ENCODE measurements at regions not wholly inside any gene's neighbourhood (a gene's known extent, or its start where the extent isn't known, plus 50 kb on each side); places are given as distances from the start of the nearest gene placed in this dataset.

GRCh38 chr2:7887441-7887840 is 794.4 kb upstream of the ID2 start:
- Mint-ChIP-seq H3K27ac (no peak overlapping the region), H3K4me3 (no peak overlapping the region), H3K27me3 (ENCODE audit: insufficient read depth, low read depth) (peaks cover 3% of the 10 kb centered on the region), H3K4me1 (peaks cover 15% of the 10 kb centered on the region), H3K36me3 (peaks cover 3% of the 10 kb centered on the region), H3K9me3 (peaks cover 23% of the 10 kb centered on the region)
- H2AFZ ChIP-seq (replicated peaks) = no peak overlapping the region
- H3F3A ChIP-seq (ENCODE audit: low read depth) = no peaks in the 10 kb centered on the region
- H3K27ac ChIP-seq = no peak overlapping the region
- H3K4me2 ChIP-seq = no peak overlapping the region
- H4K20me1 ChIP-seq (ENCODE audit: low read depth) = no peaks in the 10 kb centered on the region
- no peak overlapping the region for H3K4me3 ChIP-seq
- TF ChIP-seq EZH2phosphoT487 (IDR thresholded peaks at IDR 0.05) (no peak), EZH2 (IDR thresholded peaks at IDR 0.05) (no peak), CTCF (IDR thresholded peaks at IDR 0.05) (no peak)
- peaks cover 9% of the 10 kb centered on the region for H3K4me1 ChIP-seq
- no peaks in the 10 kb centered on the region for H3K79me2 ChIP-seq (ENCODE audit: low read depth)
- H3K27me3 ChIP-seq = peaks cover 8% of the 10 kb centered on the region
- no peaks in the 10 kb centered on the region for H3K9me3 ChIP-seq (ENCODE audit: low read depth)
- no peak for DNase-seq (ENCODE audit: low spot score)
- H3K36me3 ChIP-seq = no peaks in the 10 kb centered on the region
- H3K9ac ChIP-seq = no peak overlapping the region

- Histone ChIP-seq H3F3A (ENCODE audit: low read depth) (no peaks in the 10 kb centered on the region), H3K4me2 (no peak overlapping the region), H3K9ac (no peak overlapping the region), H3K79me2 (ENCODE audit: low read depth) (no peaks in the 10 kb centered on the region), H3K9me3 (ENCODE audit: low read depth) (no peaks in the 10 kb centered on the region), H2AFZ (replicated peaks) (no peak overlapping the region), H3K27ac (no peak overlapping the region), H3K27me3 (peaks cover 8% of the 10 kb centered on the region), H3K36me3 (no peaks in the 10 kb centered on the region), H3K4me3 (no peak overlapping the region), H4K20me1 (ENCODE audit: low read depth) (no peaks in the 10 kb centered on the region), H3K4me1 (peaks cover 9% of the 10 kb centered on the region)
- Mint-ChIP-seq H3K4me3 (no peak overlapping the region), H3K27me3 (ENCODE audit: insufficient read depth, low read depth) (peaks cover 5% of the 10 kb centered on the region), H3K9me3 (peaks cover 25% of the 10 kb centered on the region), H3K36me3 (peaks cover 3% of the 10 kb centered on the region), H3K27ac (no peak overlapping the region), H3K4me1 (peaks cover 15% of the 10 kb centered on the region)
- no peak for DNase-seq (ENCODE audit: low spot score)
- TF ChIP-seq EZH2phosphoT487 (IDR thresholded peaks at IDR 0.05) (no peak), CTCF (IDR thresholded peaks at IDR 0.05) (no peak), EZH2 (IDR thresholded peaks at IDR 0.05) (no peak)
Measured at GRCh38 chr2:7888876-7889275, 793.0 kb upstream of the ID2 start.

DNA sequence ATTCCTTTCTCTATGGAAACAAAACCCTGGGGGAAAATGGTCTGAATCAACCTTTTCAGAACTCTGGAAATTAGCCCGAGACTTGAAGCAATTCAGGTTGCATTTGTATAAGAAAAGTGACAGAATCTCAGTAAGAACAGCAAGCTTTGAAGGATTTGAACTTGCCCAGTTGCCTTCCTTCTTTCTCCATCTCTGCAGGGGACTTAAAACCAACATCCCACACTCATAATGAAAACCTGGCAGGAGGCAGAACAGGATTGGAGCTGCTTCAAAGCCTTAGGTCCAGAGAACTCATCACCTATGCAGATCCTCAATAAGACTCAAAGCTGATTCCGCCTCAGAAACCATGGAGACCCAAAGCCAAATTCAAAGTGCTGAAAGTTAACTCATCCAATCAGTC is 790.5 kb upstream of the ID2 start:
- no peak overlapping the region for H3K27ac ChIP-seq
- peaks cover 8% of the 10 kb centered on the region for H3K27me3 ChIP-seq
- H2AFZ ChIP-seq (replicated peaks) = no peak overlapping the region
- Mint-ChIP-seq H3K36me3 (peaks cover 3% of the 10 kb centered on the region), H3K9me3 (peaks cover 28% of the 10 kb centered on the region), H3K4me1 (peaks cover 15% of the 10 kb centered on the region), H3K27ac (no peak overlapping the region), H3K27me3 (ENCODE audit: insufficient read depth, low read depth) (peaks cover 5% of the 10 kb centered on the region), H3K4me3 (no peak overlapping the region)
- TF ChIP-seq EZH2phosphoT487 (IDR thresholded peaks at IDR 0.05) (no peak), CTCF (IDR thresholded peaks at IDR 0.05) (no peak), EZH2 (IDR thresholded peaks at IDR 0.05) (no peak)
- H3K4me3 ChIP-seq = no peak overlapping the region
- H3K79me2 ChIP-seq (ENCODE audit: low read depth) = no peaks in the 10 kb centered on the region
- H4K20me1 ChIP-seq (ENCODE audit: low read depth) = no peaks in the 10 kb centered on the region
- no peaks in the 10 kb centered on the region for H3K36me3 ChIP-seq
- H3K9ac ChIP-seq = no peak overlapping the region
- H3K4me2 ChIP-seq = no peak overlapping the region
- H3F3A ChIP-seq (ENCODE audit: low read depth) = no peaks in the 10 kb centered on the region
- no peak for DNase-seq (ENCODE audit: low spot score)
- H3K4me1 ChIP-seq = peaks cover 9% of the 10 kb centered on the region
- no peaks in the 10 kb centered on the region for H3K9me3 ChIP-seq (ENCODE audit: low read depth)
